ENCODE measurements at regions not wholly inside any gene's neighbourhood (a gene's known extent, or its start where the extent isn't known, plus 50 kb on each side); places are given as distances from the start of the nearest gene placed in this dataset.

- TF ChIP-seq RBM22 (optimal IDR thresholded peaks at IDR 0.05; ENCODE audit: low read length), result no peak
- TF ChIP-seq, protein P1, sequence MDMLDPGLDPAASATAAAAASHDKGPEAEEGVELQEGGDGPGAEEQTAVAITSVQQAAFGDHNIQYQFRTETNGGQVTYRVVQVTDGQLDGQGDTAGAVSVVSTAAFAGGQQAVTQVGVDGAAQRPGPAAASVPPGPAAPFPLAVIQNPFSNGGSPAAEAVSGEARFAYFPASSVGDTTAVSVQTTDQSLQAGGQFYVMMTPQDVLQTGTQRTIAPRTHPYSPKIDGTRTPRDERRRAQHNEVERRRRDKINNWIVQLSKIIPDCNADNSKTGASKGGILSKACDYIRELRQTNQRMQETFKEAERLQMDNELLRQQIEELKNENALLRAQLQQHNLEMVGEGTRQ (IDR thresholded peaks at IDR 0.05; ENCODE audit: low read depth, low read length), result no peak
- TF ChIP-seq, protein P1 (CRISPR knock-in tag; IDR thresholded peaks at IDR 0.05; ENCODE audit: borderline replicate concordance), result no peak
- no peak for TF ChIP-seq GABPA (IDR thresholded peaks at IDR 0.05; ENCODE audit: low read depth, low read length)
- no peak for TF ChIP-seq GABPA (CRISPR knock-in tag; IDR thresholded peaks at IDR 0.05; ENCODE audit: low read depth)
- no peak for TF ChIP-seq CREB3 (CRISPR knock-in tag; IDR thresholded peaks at IDR 0.05)
These were observed 97.4 kb upstream of the NEDD9 start for GRCh38 chr6:11329726-11330412.

Data from HepG2 (cell line).